Limb (tissue), 2 donors: ENCODE measurements at regions not wholly inside any gene's neighbourhood (a gene's known extent, or its start where the extent isn't known, plus 50 kb on each side); places are given as distances from the start of the nearest gene placed in this dataset.
A peak's percentile ranks its signal among the peaks of the same experiment; 100 is the strongest.

Source experiments
- DNase-seq, 2 donors: peaks; one replicate each; pipeline ENCODE4 v3.0.0-alpha.2; 2016; ENCODE audit errors: extremely low spot score in 2 of 2

- DNase-seq, result no peak
Measured at GRCh38 chr18:77517901-77518300, 268.3 kb downstream of the GALR1 start.

GRCh38 chr18:77520767-77521166 is 271.1 kb downstream of the GALR1 start:
- no peak for DNase-seq

GRCh38 chr18:77522051-77522675 is 272.5 kb downstream of the GALR1 start:
- no peak for DNase-seq

GRCh38 chr18:77524909-77525308 is 275.3 kb downstream of the GALR1 start:
- DNase-seq, result no peak

- no peak for DNase-seq
Measured at GRCh38 chr18:77526962-77527361, 277.3 kb downstream of the GALR1 start.

GRCh38 chr18:77528872-77529271 is 279.2 kb downstream of the GALR1 start:
- no peak for DNase-seq

GRCh38 chr18:77529492-77530176 is 280.0 kb downstream of the GALR1 start:
- no peak for DNase-seq

- DNase-seq, result no peak
Measured at GRCh38 chr18:77530732-77531131, 281.1 kb downstream of the GALR1 start.

GRCh38 chr18:77539860-77540259 is 290.2 kb downstream of the GALR1 start:
- DNase-seq, result no peak

GRCh38 chr18:77544792-77545191 is 295.1 kb downstream of the GALR1 start:
- no peak for DNase-seq

- peak in 1 of 2 donors; percentile 18 for DNase-seq
Measured at GRCh38 chr18:77547757-77548156, 298.1 kb downstream of the GALR1 start.

GRCh38 chr18:77548790-77549420 is 299.3 kb downstream of the GALR1 start:
- no peak for DNase-seq

GRCh38 chr18:77550625-77551024 is 301.0 kb downstream of the GALR1 start:
- peak in 1 of 2 donors; percentile 15 for DNase-seq

- DNase-seq, result no peak
Measured at GRCh38 chr18:77551055-77551454, 301.4 kb downstream of the GALR1 start.

GRCh38 chr18:77552945-77553344 is 303.3 kb downstream of the GALR1 start:
- DNase-seq, result no peak

- no peak for DNase-seq
Measured at GRCh38 chr18:77554061-77554460, 304.4 kb downstream of the GALR1 start.

- peak; percentile 60 to 70 for DNase-seq
Measured at GRCh38 chr18:77557046-77557587, 307.5 kb downstream of the GALR1 start.

- DNase-seq, result no peak
Measured at GRCh38 chr18:77559274-77559910, 309.7 kb downstream of the GALR1 start.

GRCh38 chr18:77560341-77560992 is 310.8 kb downstream of the GALR1 start:
- no peak for DNase-seq

- DNase-seq, result no peak
Measured at GRCh38 chr18:77566604-77567003, 317.0 kb downstream of the GALR1 start.

- no peak for DNase-seq
Measured at GRCh38 chr18:77567205-77567604, 317.6 kb downstream of the GALR1 start.
